Activated CD8-positive, alpha-beta T cell treated with anti-CD3 and anti-CD28 coated beads for 36 hours (primary cell): ENCODE measurements at regions not wholly inside any gene's neighbourhood (a gene's known extent, or its start where the extent isn't known, plus 50 kb on each side); places are given as distances from the start of the nearest gene placed in this dataset.

ENCODE experiments used
- ATAC-seq: fragments of 200-7000 bp; cut with Tn5 transposase; one replicate; pipeline ENCODE4 v1.10.0; 2021; ENCODE audit warnings: mild to moderate bottlenecking, moderate library complexity
- CTCF ChIA-PET: fragments of 350-600 bp; sonication (Branson Sonifier 250); formaldehyde crosslinking; loops from one replicate; lab custom pipeline; 2021; ENCODE audit warnings: antibody characterized with exemption; lab: Charles Lee
- POLR2A ChIA-PET: fragments of 350-600 bp; sonication (Branson Sonifier 250); formaldehyde crosslinking; loops from one replicate; lab custom pipeline; 2021; ENCODE audit warnings: antibody characterized with exemption; lab: Charles Lee
- DNase-seq: peaks from one replicate; pipeline ENCODE4 v3.0.0-alpha.2; 2020
- H3K27ac Mint-ChIP-seq: one replicate; pipeline ENCODE4 v1.8.0; 2021; ENCODE audit warnings: mild to moderate bottlenecking, mixed read lengths
- H3K27me3 Mint-ChIP-seq: one replicate; pipeline ENCODE4 v1.8.0; 2021; ENCODE audit warnings: mixed read lengths
- H3K36me3 Mint-ChIP-seq: one replicate; pipeline ENCODE4 v1.8.0; 2021; ENCODE audit warnings: low read depth, mixed read lengths
- H3K4me1 Mint-ChIP-seq: one replicate; pipeline ENCODE4 v1.8.0; 2021; ENCODE audit warnings: low read depth, mixed read lengths
- H3K4me3 Mint-ChIP-seq: one replicate; pipeline ENCODE4 v1.8.0; 2021; ENCODE audit warnings: mild to moderate bottlenecking, moderate library complexity, mixed read lengths
- H3K9me3 Mint-ChIP-seq: one replicate; pipeline ENCODE4 v1.8.0; 2021; ENCODE audit warnings: mixed read lengths
- intact Hi-C: fragments of 100-400 bp; cut with micrococcal nuclease; formaldehyde crosslinking; loops from one replicate; pipeline ENCODE4 v1.10.0; 2022
- TF ChIP-seq, protein P1 (sequence below): fragments of 200-600 bp; IDR thresholded peaks from one replicate; pipeline ENCODE4 v1.8.0; 2022; ENCODE audit warnings: antibody characterized with exemption, mild to moderate bottlenecking

DNA sequence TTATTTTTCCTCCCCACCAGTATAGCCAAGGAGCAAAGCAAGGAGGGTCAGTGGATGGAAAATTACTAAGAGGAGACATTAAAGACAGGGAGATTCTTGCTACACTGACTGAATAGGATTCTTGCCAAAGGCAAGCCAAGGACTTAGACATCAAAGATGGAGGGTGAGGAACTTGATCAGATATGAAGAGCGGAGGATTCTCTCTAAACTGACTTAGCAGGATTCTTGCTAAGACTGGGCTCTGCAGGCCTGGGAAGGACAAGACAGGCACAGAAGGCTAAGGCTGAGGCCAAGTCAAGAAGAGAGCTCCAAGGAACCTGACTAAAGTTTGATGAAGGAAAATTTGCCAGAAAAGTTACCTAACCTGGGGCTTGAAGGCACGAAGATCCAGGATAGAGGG lies 143.9 kb upstream of the RMP24 start:
- no peak overlapping the region for H3K27ac Mint-ChIP-seq
- CTCF ChIA-PET: no interaction called here

DNA sequence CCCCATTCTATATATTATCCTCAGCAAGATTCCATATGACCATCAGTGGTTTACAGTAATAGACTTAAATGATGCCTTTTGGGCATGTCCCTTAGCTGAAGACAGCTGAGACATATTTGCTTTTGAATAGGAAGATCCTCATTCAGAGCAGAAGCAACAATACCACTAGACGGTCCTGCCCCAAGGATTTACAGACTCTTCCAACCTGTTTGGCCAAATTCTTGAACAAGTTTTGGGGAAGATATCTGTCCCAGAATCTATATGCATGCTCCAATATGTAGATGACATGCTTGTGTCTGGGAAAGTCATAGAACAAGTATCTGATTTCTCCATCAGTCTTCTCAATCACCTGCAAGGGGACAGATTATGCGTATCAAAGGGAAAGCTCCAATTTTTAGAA lies 137.1 kb upstream of the RMP24 start:
- no peak overlapping the region for H3K27ac Mint-ChIP-seq
- intact Hi-C loops: no loop called here

More for the DNA sequence above, 143.9 kb upstream of the RMP24 start:
- Mint-ChIP-seq H3K27me3 (peaks cover 24% of the 10 kb centered on the region), H3K9me3 (peaks cover 26% of the 10 kb centered on the region), H3K4me3 (no peak overlapping the region), H3K36me3 (peaks cover 4% of the 10 kb centered on the region), H3K4me1 (peaks cover 3% of the 10 kb centered on the region)
- DNase-seq: no peak
- no peak for ATAC-seq
- intact Hi-C loops: no loop called here
- TF ChIP-seq, protein P1, sequence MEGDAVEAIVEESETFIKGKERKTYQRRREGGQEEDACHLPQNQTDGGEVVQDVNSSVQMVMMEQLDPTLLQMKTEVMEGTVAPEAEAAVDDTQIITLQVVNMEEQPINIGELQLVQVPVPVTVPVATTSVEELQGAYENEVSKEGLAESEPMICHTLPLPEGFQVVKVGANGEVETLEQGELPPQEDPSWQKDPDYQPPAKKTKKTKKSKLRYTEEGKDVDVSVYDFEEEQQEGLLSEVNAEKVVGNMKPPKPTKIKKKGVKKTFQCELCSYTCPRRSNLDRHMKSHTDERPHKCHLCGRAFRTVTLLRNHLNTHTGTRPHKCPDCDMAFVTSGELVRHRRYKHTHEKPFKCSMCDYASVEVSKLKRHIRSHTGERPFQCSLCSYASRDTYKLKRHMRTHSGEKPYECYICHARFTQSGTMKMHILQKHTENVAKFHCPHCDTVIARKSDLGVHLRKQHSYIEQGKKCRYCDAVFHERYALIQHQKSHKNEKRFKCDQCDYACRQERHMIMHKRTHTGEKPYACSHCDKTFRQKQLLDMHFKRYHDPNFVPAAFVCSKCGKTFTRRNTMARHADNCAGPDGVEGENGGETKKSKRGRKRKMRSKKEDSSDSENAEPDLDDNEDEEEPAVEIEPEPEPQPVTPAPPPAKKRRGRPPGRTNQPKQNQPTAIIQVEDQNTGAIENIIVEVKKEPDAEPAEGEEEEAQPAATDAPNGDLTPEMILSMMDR: no peak
- POLR2A ChIA-PET: no interaction called here

DNA sequence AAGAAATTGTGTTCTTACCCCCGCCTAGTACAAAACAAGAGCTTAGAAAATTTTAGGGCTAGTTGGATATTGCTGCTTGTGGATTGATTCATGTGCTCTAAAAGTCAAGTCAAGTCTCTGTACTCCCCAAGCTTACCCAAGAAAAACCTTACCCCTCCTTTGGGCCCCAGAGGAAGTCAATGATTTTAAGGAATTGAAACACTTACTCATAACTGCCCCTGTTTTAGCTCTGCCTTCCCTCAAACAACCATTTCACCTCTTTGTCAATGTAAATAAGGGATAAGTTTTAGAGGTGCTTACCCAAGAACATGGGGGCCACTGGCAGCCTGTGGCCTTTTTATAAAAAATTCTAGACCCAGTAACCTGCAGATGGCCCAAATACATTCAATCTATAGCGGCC lies 136.6 kb upstream of the RMP24 start:
- no peaks in the 10 kb centered on the region for H3K4me1 Mint-ChIP-seq
- intact Hi-C loops: no loop called here
- TF ChIP-seq, protein P1: no peak
- CTCF ChIA-PET: interaction anchor here (0.7 to 1.2 kb wide), 2 partner anchors 55 to 79 kb away, joined by 3 read pairs; no protein-coding TSS in a partner anchor
- peaks cover 26% of the 10 kb centered on the region for H3K9me3 Mint-ChIP-seq
- POLR2A ChIA-PET: no interaction called here
- H3K36me3 Mint-ChIP-seq: peaks cover 4% of the 10 kb centered on the region
- H3K4me3 Mint-ChIP-seq: no peak overlapping the region
- DNase-seq (no peak), ATAC-seq (no peak)
- H3K27me3 Mint-ChIP-seq: peaks cover 6% of the 10 kb centered on the region
- H3K27ac Mint-ChIP-seq: no peak overlapping the region

More for the DNA sequence above, 137.1 kb upstream of the RMP24 start:
- no peak for DNase-seq
- Mint-ChIP-seq H3K36me3 (peaks cover 4% of the 10 kb centered on the region), H3K4me3 (no peak overlapping the region), H3K9me3 (peaks cover 24% of the 10 kb centered on the region), H3K4me1 (no peaks in the 10 kb centered on the region), H3K27me3 (peaks cover 7% of the 10 kb centered on the region)
- no peak for ATAC-seq
- TF ChIP-seq, protein P1: no peak
- POLR2A ChIA-PET: no interaction called here
- CTCF ChIA-PET: interaction anchor here (1.2 kb wide), 1 partner anchor 55 kb away, joined by 3 read pairs; no protein-coding TSS in a partner anchor

DNA sequence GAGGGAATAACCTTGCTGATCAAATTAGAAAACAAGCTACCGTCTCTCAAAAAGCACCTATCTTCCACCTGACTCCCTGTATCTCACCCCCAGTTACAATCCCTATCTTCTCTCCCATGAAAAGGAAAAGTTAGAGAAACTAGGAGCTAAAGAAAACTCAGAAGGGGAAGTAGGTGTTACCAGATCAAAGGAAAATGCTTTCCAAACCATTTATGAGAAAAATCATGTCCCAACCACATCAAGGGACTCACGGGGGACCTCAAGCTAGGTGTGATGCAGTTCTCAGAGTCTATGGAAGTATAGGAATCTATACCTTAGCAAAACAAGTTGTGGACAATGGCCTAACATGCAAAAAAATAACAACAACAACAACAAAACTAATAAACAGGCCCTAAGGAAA lies 135.5 kb upstream of the RMP24 start:
- TF ChIP-seq, protein P1: no peak
- Mint-ChIP-seq H3K4me3 (no peak overlapping the region), H3K4me1 (no peaks in the 10 kb centered on the region), H3K9me3 (peaks cover 18% of the 10 kb centered on the region), H3K27me3 (peaks cover 6% of the 10 kb centered on the region), H3K27ac (no peak overlapping the region), H3K36me3 (peaks cover 3% of the 10 kb centered on the region)
- intact Hi-C loops: no loop called here
- DNase-seq: no peak
- ChIA-PET POLR2A (no interaction called here), CTCF (no interaction called here)
- no peak for ATAC-seq

DNA sequence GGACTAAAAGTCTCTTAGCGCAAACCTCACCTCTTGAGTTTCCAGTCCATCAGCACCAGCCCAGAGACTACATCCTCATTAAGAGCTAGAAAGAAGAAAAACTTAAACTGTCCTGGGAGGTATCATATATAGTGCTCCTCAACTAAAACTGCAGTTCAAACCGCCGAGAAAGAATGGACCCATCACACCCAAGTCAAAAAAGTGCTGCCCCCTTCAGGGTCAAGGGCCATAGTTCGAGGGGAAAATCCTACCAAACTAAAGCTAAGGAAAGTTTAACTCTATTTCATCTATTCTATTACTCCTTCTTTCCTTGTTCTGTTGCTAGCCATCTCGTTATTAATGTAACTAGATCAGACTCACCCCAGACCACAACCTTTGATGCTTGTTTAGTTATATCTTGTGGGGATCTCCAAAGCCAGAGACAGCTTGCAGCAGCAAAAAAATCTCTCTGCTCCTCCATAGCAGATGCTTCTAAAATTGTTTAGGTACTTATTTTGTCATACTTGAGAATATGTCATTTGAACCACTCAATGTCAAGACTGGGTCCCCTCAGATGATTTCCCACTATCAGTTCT lies 134.5 kb upstream of the RMP24 start:
- CTCF ChIA-PET: interaction anchor here (0.6 kb wide), 1 partner anchor 684 kb away, joined by 3 read pairs; no protein-coding TSS in a partner anchor
- intact Hi-C loops: no loop called here
- ATAC-seq: no peak

More for the DNA sequence above, 134.5 kb upstream of the RMP24 start:
- peaks cover 7% of the 10 kb centered on the region for H3K9me3 Mint-ChIP-seq
- H3K27ac Mint-ChIP-seq: no peak overlapping the region
- no peak for DNase-seq
- POLR2A ChIA-PET: no interaction called here
- H3K4me1 Mint-ChIP-seq: no peaks in the 10 kb centered on the region
- TF ChIP-seq, protein P1: no peak
- H3K4me3 Mint-ChIP-seq: no peak overlapping the region
- peaks cover 2% of the 10 kb centered on the region for H3K27me3 Mint-ChIP-seq
- H3K36me3 Mint-ChIP-seq: no peaks in the 10 kb centered on the region
